Dendritic cell treated with granulocyte-macrophage colony-stimulating factor and Interleukin-4, amounts not matched to agents 40 ng/mL and 50 ng/mL, for 4 days (primary cell): ENCODE measurements at regions not wholly inside any gene's neighbourhood (a gene's known extent, or its start where the extent isn't known, plus 50 kb on each side); places are given as distances from the start of the nearest gene placed in this dataset.
"Not testable (repeated sequence)": the region's sequence is repeated elsewhere in the genome, so short reads cannot be mapped to it uniquely, and the experiment has no call there.

ENCODE experiments used
- H3K27ac Mint-ChIP-seq: one replicate; pipeline ENCODE4 v1.8.0; 2022; ENCODE audit warnings: mild to moderate bottlenecking, mixed read lengths
- H3K27me3 Mint-ChIP-seq: one replicate; pipeline ENCODE4 v1.8.0; 2022; ENCODE audit warnings: mild to moderate bottlenecking, mixed read lengths
- H3K36me3 Mint-ChIP-seq: one replicate; pipeline ENCODE4 v1.8.0; 2022; ENCODE audit warnings: low read depth, mixed read lengths
- H3K4me1 Mint-ChIP-seq: one replicate; pipeline ENCODE4 v1.8.0; 2022; ENCODE audit warnings: low read depth, mixed read lengths
- H3K4me3 Mint-ChIP-seq: one replicate; pipeline ENCODE4 v1.8.0; 2022; ENCODE audit warnings: mild to moderate bottlenecking, moderate library complexity, mixed read lengths
- H3K9me3 Mint-ChIP-seq: one replicate; pipeline ENCODE4 v1.8.0; 2022; ENCODE audit warnings: mixed read lengths
- intact Hi-C: fragments of 100-400 bp; cut with micrococcal nuclease; formaldehyde crosslinking; loops from one replicate; pipeline ENCODE4 v1.15.0; 2022

DNA sequence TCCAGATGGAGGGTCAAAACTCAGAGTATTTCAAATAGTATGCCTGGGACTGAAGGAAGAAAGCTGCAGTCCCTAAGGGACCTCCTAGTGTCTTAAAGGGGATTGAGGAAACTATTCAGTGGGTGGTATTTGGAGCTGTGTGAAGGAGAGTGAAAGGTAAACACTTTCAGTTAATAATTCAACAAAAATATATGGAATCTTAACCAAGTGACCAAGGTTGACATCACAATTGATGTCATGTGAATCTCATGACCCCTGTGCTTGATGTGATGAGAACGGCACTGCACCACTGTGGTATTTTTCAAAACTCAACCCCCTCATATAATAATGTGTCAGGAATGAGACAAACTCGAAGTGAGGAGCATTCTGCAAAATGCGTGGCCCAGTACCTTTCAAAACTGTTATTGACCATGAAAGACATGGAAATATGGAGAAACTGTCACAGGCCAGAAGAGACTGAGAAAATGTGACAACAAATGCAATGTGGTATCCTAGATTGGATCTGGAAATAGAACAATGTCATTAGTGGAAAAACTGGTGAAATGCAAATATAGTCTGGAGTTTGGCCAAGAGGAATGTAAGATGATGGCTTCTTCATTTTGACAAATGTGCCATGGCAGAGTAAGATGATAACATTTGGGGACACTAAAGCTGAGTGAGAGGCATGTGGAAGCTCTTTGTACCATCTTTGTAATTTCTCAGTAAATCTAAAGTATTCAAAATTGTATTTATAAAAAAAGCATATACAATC lies 553.9 kb downstream of the RFC3 start:
- Mint-ChIP-seq H3K27ac (no peak overlapping the region), H3K9me3 (peaks cover 20% of the 10 kb centered on the region), H3K27me3 (no peaks in the 10 kb centered on the region), H3K36me3 (no peaks in the 10 kb centered on the region), H3K4me3 (no peak overlapping the region), H3K4me1 (no peaks in the 10 kb centered on the region)
- intact Hi-C loops: no loop called here

DNA sequence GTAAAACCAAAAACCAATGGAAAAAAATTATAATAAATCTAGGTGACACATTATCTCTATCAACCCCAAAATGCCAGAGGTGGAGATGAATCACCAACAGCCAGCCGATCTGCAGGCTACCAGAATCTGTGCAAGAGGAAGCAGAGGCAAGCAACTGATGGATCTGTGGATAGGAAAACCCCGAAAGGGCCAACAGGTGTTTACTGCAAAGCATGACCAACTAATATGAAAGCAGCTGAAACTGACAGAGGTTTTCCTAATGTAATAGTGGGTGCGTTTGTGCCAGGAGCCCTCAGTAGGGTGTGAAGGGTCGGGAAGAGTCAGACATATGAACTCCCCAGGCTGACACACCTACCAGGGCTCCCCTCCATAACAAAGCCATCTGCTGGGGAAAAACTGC lies 554.6 kb downstream of the RFC3 start:
- Mint-ChIP-seq H3K27ac (no peak overlapping the region), H3K9me3 (peaks cover 23% of the 10 kb centered on the region), H3K27me3 (no peaks in the 10 kb centered on the region), H3K36me3 (no peaks in the 10 kb centered on the region), H3K4me3 (no peak overlapping the region), H3K4me1 (no peaks in the 10 kb centered on the region)
- intact Hi-C loops: no loop called here

DNA sequence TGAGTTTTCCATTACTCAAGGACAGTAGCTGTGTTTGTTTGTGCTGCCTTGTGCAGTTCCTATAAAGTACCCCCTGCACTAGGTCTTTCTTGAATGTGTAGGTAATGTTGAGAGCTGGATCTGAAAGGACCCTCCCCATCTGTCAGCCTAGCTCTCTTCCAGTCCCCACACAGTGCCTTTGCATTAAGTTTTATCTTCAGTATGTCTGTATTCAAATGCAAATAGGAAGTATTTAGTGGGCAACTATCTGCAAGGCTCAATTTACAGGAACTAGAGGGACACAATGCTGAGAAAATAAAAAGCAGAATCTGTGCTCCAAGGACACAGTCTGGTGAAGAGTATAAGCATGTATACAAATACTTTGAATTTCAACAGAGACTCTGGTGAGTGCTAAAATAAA lies 558.5 kb downstream of the RFC3 start:
- Mint-ChIP-seq H3K4me1 (no peaks in the 10 kb centered on the region), H3K27ac (no peak overlapping the region), H3K9me3 (peaks cover 23% of the 10 kb centered on the region), H3K27me3 (no peaks in the 10 kb centered on the region), H3K36me3 (no peaks in the 10 kb centered on the region), H3K4me3 (no peak overlapping the region)
- intact Hi-C loops: no loop called here

DNA sequence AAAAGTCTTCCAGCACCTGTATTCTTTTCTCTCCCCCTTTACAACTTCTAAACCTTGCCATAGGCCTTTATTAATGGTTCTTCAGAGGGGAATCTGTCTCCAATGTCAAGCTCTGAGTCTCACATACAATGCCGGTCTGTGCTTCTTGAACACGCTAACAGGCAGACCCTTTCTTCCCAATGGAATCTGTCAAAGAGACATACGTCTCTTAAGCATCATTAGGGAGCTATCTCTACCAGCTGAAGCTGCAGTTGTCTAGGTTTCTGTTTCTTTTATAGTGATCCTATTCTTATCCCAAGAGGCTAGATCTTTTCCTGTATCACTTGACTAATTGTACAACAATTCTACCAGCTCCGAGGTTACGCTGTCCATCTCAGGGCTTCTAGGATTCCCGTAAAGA lies 560.8 kb upstream of the NBEA start:
- no peaks in the 10 kb centered on the region for H3K36me3 Mint-ChIP-seq
- H3K4me1 Mint-ChIP-seq: no peaks in the 10 kb centered on the region
- H3K4me3 Mint-ChIP-seq: no peak overlapping the region
- intact Hi-C loops: no loop called here
- H3K27me3 Mint-ChIP-seq: no peaks in the 10 kb centered on the region
- H3K9me3 Mint-ChIP-seq: peaks cover 18% of the 10 kb centered on the region
- no peak overlapping the region for H3K27ac Mint-ChIP-seq

DNA sequence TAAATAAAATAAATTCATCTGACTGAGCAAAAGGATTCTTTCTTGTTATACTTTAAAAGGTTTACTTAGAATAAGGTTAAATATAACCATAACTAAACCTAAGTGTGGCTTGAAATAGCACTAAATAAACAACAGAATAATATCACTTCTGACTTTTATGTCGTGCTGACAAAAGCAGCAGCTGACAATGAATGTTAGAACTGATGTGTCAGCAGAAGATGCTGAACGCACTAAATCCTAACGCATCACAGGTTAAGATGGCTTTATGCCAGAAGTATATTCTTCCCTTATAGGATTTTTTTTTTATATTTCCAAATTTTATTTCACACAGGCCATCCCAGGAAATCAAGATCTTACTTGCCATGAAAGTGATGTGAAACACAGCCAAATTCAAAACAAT lies 558.3 kb upstream of the NBEA start:
- Mint-ChIP-seq H3K4me1 (no peaks in the 10 kb centered on the region), H3K9me3 (peaks cover 14% of the 10 kb centered on the region), H3K27me3 (no peaks in the 10 kb centered on the region), H3K4me3 (no peak overlapping the region), H3K36me3 (no peaks in the 10 kb centered on the region), H3K27ac (no peak overlapping the region)
- intact Hi-C loops: no loop called here

DNA sequence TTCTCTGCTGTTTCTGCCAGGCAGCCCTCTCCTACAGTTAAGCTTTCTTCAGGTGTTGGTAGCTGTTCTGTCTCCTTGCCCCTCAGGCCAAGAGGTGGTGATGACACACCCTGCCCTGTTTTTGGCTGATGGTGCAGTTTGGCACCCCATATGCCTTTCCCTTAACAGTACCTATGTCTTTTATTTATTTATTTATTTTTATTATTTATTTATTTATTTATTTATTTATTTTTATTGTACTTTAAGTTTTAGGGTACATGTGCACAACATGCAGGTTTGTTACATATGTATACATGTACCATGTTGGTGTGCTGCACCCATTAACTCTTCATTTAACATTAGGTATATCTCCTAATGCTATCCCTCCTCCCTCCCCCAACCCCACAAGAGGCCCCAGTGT lies 555.8 kb upstream of the NBEA start:
- H3K27me3 Mint-ChIP-seq, H3K4me3 Mint-ChIP-seq, H3K36me3 Mint-ChIP-seq, H3K4me1 Mint-ChIP-seq, H3K9me3 Mint-ChIP-seq, intact Hi-C loops, H3K27ac Mint-ChIP-seq: not testable (repeated sequence)

DNA sequence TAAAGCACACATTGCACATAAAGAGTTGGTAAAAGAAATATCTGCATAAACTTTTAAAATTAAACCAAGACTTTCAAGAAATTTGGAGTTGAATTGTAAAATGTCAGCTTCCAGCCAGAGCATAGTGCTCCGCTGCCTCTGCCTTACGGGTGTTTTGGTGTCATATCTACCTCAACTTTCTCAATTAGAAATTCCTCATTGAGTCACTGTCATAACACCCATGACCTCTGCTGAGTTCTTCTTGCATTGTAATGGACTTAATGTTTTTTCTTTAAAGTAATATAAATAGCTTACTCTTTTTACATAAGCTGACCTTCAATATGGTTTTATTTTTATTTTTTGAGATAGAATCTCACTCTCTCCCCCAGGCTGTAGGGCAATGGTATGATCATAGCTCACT lies 551.0 kb upstream of the NBEA start:
- Mint-ChIP-seq H3K4me3 (no peak overlapping the region), H3K27me3 (no peaks in the 10 kb centered on the region), H3K4me1 (no peaks in the 10 kb centered on the region), H3K27ac (no peak overlapping the region), H3K9me3 (peaks cover 30% of the 10 kb centered on the region), H3K36me3 (no peaks in the 10 kb centered on the region)
- intact Hi-C loops: no loop called here

DNA sequence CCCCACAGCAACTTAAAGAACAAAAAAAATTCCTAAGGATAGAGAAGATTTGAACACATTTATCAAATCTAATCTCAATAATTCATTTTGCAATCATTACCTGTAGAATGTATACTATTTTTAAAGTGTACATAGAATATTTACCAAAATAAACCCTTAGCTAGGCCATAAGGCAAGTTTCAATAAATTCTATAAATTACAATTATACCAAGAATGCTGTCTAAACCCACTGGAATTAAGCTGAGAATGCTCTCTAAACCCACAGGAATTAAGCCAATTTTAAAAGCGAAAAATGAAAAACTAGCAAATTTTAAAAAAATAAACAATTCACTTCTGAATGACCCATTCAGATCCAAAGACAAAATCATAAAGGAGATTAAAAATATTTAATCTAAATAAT lies 540.4 kb upstream of the NBEA start:
- H3K27me3 Mint-ChIP-seq: no peaks in the 10 kb centered on the region
- no peaks in the 10 kb centered on the region for H3K4me1 Mint-ChIP-seq
- H3K36me3 Mint-ChIP-seq: no peaks in the 10 kb centered on the region
- intact Hi-C loops: no loop called here
- no peak overlapping the region for H3K4me3 Mint-ChIP-seq
- H3K27ac Mint-ChIP-seq: no peak overlapping the region
- H3K9me3 Mint-ChIP-seq: peaks cover 20% of the 10 kb centered on the region

DNA sequence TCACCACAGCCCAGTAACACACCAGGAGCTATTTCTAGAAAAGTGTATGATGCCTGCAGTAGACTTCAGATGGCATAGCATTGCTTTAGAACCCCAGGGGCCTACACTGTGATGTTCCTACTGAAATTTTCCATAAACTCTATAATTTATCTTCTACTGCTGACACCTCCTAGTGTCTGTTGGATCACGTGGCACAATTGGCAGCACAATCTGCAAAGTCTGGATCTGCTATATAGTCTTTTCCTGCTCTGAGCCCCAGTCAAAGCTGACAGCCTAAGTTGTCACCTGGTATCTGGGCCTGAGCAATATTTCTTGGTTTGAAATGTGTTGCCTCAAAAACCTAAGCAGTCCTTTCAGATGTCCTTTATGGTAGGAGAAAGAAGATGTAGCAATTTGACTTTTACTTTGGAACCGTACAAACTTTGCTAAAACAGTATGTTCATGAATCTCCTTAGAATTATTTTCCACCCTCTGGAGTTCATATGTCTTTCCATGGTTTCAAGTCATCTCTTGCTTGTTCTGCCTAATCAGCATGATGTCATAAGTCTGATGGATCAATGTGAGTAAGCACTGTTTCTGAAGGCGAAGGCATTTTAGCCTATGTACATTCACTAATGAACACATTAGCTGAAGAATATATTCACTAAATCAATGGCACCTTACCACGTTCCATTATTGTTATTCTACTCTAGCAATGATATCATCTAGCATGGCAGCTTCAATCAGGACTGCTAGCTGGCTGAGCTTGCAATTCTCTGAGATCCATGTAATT lies 536.5 kb upstream of the NBEA start:
- H3K27ac Mint-ChIP-seq: no peak overlapping the region
- peaks cover 23% of the 10 kb centered on the region for H3K9me3 Mint-ChIP-seq
- no peaks in the 10 kb centered on the region for H3K27me3 Mint-ChIP-seq
- no peak overlapping the region for H3K4me3 Mint-ChIP-seq
- H3K4me1 Mint-ChIP-seq: no peaks in the 10 kb centered on the region
- H3K36me3 Mint-ChIP-seq: no peaks in the 10 kb centered on the region
- intact Hi-C loops: no loop called here

DNA sequence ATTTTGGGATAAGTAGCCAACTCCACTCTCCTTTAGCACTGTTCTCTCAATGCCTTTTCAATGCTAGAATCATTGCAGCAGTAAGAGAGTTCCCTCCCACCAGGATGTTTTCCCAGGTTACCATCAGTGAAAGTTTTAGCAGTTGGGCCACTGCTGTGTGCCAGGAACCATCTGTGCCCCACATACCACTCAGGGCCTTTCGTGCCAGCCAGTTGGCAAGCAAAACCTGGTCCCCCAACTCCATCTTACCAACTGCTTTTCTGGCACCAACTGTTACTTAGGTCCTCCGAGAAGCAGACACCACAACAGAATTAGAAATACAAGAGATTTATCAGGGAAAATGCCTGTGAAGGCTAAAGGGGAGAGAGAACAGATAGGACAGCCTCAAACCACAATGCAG lies 533.4 kb upstream of the NBEA start:
- H3K27me3 Mint-ChIP-seq: no peaks in the 10 kb centered on the region
- intact Hi-C loops: no loop called here
- H3K4me1 Mint-ChIP-seq: no peaks in the 10 kb centered on the region
- H3K27ac Mint-ChIP-seq: no peak overlapping the region
- H3K4me3 Mint-ChIP-seq: no peak overlapping the region
- H3K9me3 Mint-ChIP-seq: peaks cover 40% of the 10 kb centered on the region
- H3K36me3 Mint-ChIP-seq: no peaks in the 10 kb centered on the region

DNA sequence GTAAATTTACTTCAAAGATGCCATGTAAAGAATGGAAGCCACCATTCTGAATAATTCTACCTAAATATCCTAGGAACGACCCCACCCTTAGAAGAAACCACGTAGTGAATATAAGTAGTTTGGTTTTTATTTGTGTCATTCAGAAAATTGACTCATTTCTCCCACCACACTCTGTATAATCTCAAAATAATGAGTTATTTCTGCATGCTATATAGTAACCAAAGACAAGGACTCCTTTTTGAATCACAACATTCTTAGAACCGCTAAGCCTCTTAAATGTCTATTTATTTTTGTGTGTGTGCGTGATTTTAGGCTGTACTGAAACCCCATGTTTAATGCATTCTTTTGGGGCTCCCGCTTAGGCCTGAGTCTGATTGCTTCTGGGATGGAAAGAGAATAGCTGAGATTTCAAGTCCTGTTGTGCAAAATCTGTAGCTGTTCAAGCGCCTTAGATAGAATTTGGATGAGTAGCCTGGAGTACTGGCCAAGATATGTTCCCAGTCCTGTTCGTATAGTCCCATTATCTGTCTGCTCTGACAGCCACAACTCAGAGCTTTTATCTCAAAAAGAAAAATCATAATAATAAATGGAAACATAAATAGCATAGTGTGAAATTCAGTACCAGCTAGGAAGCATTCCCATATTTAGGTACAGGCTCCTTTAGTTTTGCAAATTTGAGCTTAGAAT lies 532.4 kb upstream of the NBEA start:
- no peaks in the 10 kb centered on the region for H3K4me1 Mint-ChIP-seq
- intact Hi-C loops: no loop called here
- no peak overlapping the region for H3K27ac Mint-ChIP-seq
- no peaks in the 10 kb centered on the region for H3K27me3 Mint-ChIP-seq
- H3K9me3 Mint-ChIP-seq: peaks cover 45% of the 10 kb centered on the region
- H3K36me3 Mint-ChIP-seq: no peaks in the 10 kb centered on the region
- H3K4me3 Mint-ChIP-seq: no peak overlapping the region

DNA sequence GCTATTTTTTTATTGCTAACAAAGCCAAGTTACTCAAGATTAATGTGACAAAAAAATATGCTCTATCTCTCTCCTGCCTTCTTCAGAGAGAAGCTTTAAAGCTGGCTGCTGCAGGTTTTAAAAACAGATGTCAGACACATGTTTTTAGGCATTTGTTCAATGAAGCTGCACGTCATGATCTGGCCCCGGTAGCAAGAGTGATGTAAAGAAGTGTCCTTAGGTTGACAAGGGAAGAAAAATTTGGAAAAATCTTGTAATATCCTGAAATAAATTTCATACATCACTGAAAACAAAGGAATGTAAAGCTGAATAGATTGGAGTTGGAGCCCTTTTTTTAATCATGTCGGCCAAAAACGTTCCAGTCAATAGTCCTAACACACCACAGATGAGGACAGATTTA lies 531.4 kb upstream of the NBEA start:
- no peaks in the 10 kb centered on the region for H3K27me3 Mint-ChIP-seq
- no peaks in the 10 kb centered on the region for H3K36me3 Mint-ChIP-seq
- H3K27ac Mint-ChIP-seq: no peak overlapping the region
- intact Hi-C loops: no loop called here
- H3K4me3 Mint-ChIP-seq: no peak overlapping the region
- H3K9me3 Mint-ChIP-seq: peaks cover 54% of the 10 kb centered on the region
- H3K4me1 Mint-ChIP-seq: no peaks in the 10 kb centered on the region

DNA sequence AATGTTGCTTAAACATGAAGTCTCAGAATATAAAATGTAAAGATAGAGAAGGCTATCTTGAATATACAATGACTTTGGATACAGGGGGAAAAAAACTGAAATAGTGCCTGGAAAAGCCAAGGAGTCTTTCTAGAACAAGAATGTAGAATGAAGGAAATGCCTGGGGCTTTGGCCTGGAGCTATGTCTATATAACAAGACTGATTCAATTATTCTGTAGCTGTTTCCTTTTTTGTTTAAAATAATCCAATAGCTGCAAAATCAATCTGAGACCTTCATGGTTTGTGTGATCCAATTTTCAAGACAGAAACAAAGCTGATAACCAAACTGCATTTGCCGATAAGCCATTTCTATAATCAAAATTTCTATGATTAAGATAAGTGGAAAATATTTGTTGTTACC lies 530.9 kb upstream of the NBEA start:
- Mint-ChIP-seq H3K4me1 (no peaks in the 10 kb centered on the region), H3K4me3 (no peak overlapping the region), H3K27ac (no peak overlapping the region), H3K27me3 (no peaks in the 10 kb centered on the region), H3K36me3 (no peaks in the 10 kb centered on the region), H3K9me3 (peaks cover 59% of the 10 kb centered on the region)
- intact Hi-C loops: no loop called here

DNA sequence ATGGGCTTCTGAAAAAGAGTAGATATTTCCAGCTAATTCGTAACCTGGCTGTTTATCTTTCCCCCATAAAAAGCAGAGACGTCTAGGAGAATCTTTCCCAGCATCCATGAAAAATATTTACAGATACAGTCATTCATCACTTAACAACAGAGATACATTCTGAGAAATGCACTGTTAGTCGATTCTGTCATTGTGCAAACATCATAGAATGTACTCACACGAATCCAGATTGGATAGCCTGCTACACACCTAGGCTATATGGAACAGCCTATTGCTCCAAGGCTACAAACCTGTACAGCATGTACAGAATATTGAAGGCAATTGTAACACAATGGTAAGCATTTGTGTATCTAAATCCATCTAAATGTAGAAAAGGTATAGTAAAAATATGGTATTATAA lies 530.2 kb upstream of the NBEA start:
- H3K4me3 Mint-ChIP-seq: no peak overlapping the region

More for the DNA sequence above, 530.2 kb upstream of the NBEA start:
- Mint-ChIP-seq H3K9me3 (peaks cover 59% of the 10 kb centered on the region), H3K27ac (no peak overlapping the region), H3K36me3 (no peaks in the 10 kb centered on the region), H3K27me3 (no peaks in the 10 kb centered on the region), H3K4me1 (no peaks in the 10 kb centered on the region)
- intact Hi-C loops: no loop called here
